H9 (cell line): ENCODE measurements at regions not wholly inside any gene's neighbourhood (a gene's known extent, or its start where the extent isn't known, plus 50 kb on each side); places are given as distances from the start of the nearest gene placed in this dataset.

ENCODE experiments used
- DNase-seq: peaks from one replicate; pipeline ENCODE4 v3.0.0-alpha.2; 2017
- H2AFZ ChIP-seq: one replicate; pipeline ENCODE4 v1.6.1; 2013; ENCODE audit warnings: mild to moderate bottlenecking, low read length, control low read depth, moderate library complexity
- H2AK5ac ChIP-seq: 2 replicates; pipeline ENCODE4 v1.6.1; 2013; ENCODE audit warnings: low read length, control low read depth, mixed read lengths; ENCODE audit not compliant: insufficient read length
- H2BK120ac ChIP-seq: one replicate; pipeline ENCODE4 v1.6.1; 2013; ENCODE audit warnings: low read depth, mild to moderate bottlenecking, low read length, control low read depth, inconsistent platforms; ENCODE audit not compliant: poor library complexity, severe bottlenecking
- H2BK12ac ChIP-seq: 2 replicates; pipeline ENCODE4 v1.6.1; 2013; ENCODE audit warnings: low read length, control low read depth, mixed read lengths, low read depth; ENCODE audit not compliant: insufficient read length
- H2BK15ac ChIP-seq: 2 replicates; pipeline ENCODE4 v1.6.1; 2013; ENCODE audit warnings: low read depth, low read length, control low read depth
- H2BK20ac ChIP-seq: one replicate; pipeline ENCODE4 v1.6.1; 2013; ENCODE audit warnings: low read depth, mild to moderate bottlenecking, low read length, control low read depth, inconsistent platforms; ENCODE audit not compliant: poor library complexity, severe bottlenecking
- H2BK5ac ChIP-seq: 2 replicates; pipeline ENCODE4 v1.6.1; 2013; ENCODE audit warnings: low read length, control low read depth, mixed read lengths; ENCODE audit not compliant: insufficient read length
- H3K14ac ChIP-seq: 2 replicates; pipeline ENCODE4 v1.6.1; 2013; ENCODE audit warnings: low read length, control low read depth; ENCODE audit not compliant: insufficient read depth
- H3K18ac ChIP-seq: 2 replicates; pipeline ENCODE4 v1.6.1; 2013; ENCODE audit warnings: low read depth, mild to moderate bottlenecking, mixed read lengths, low read length, control low read depth; ENCODE audit not compliant: insufficient read length
- H3K23ac ChIP-seq: 2 replicates; pipeline ENCODE4 v1.6.1; 2013; ENCODE audit warnings: low read length, control low read depth, mixed read lengths, low read depth; ENCODE audit not compliant: insufficient read length
- H3K23me2 ChIP-seq: 2 replicates; pipeline ENCODE4 v1.6.1; 2013; ENCODE audit warnings: low read depth, mild to moderate bottlenecking, mixed read lengths, low read length, control low read depth; ENCODE audit not compliant: insufficient read length, poor library complexity, severe bottlenecking
- H3K27ac ChIP-seq: 2 replicates; pipeline ENCODE4 v1.5.1; 2013; ENCODE audit warnings: low read length, control low read depth, mixed read lengths, low read depth; ENCODE audit not compliant: insufficient read length
- H3K27me3 ChIP-seq: 2 replicates; pipeline ENCODE4 v1.6.1; 2013; ENCODE audit warnings: low read length, control low read depth, inconsistent platforms; ENCODE audit not compliant: insufficient read depth
- H3K4ac ChIP-seq: 2 replicates; pipeline ENCODE4 v1.6.1; 2013; ENCODE audit warnings: low read depth, mild to moderate bottlenecking, control low read depth, inconsistent platforms, low read length, moderate library complexity
- H3K4me1 ChIP-seq: 2 replicates; pipeline ENCODE4 v1.6.1; 2013; ENCODE audit warnings: low read length, control low read depth, inconsistent platforms; ENCODE audit not compliant: insufficient read depth
- H3K4me2 ChIP-seq: 2 replicates; pipeline ENCODE4 v1.6.1; 2013; ENCODE audit warnings: low read length, control low read depth, mixed read lengths; ENCODE audit not compliant: insufficient read length, insufficient read depth
- H3K56ac ChIP-seq: 2 replicates; pipeline ENCODE4 v1.6.1; 2013; ENCODE audit warnings: low read depth, mild to moderate bottlenecking, mixed read lengths, low read length, control low read depth; ENCODE audit not compliant: insufficient read length
- H3K79me1 ChIP-seq: 2 replicates; pipeline ENCODE4 v1.6.1; 2013; ENCODE audit warnings: low read depth, mild to moderate bottlenecking, moderate library complexity, low read length, control low read depth, inconsistent platforms; ENCODE audit not compliant: insufficient read depth, poor library complexity, severe bottlenecking
- H3K79me2 ChIP-seq: 2 replicates; pipeline ENCODE4 v1.6.1; 2013; ENCODE audit warnings: low read length, control low read depth, inconsistent platforms; ENCODE audit not compliant: insufficient read depth
- H3K9ac ChIP-seq: 2 replicates; pipeline ENCODE4 v1.6.1; 2013; ENCODE audit warnings: low read length, control low read depth, mixed read lengths; ENCODE audit not compliant: insufficient read length; ENCODE audit errors: extremely low read depth
- H3K9me3 ChIP-seq: one replicate; pipeline ENCODE4 v1.6.1; 2013; ENCODE audit warnings: low read depth, low read length, inconsistent platforms; ENCODE audit not compliant: control insufficient read depth
- H3T11ph ChIP-seq: one replicate; pipeline ENCODE4 v1.6.1; 2013; ENCODE audit warnings: mild to moderate bottlenecking, low read length, control low read depth, inconsistent platforms
- H4K20me1 ChIP-seq: one replicate; pipeline ENCODE4 v1.6.1; 2013; ENCODE audit not compliant: control insufficient read depth, insufficient read length, insufficient read depth
- H4K5ac ChIP-seq: 2 replicates; pipeline ENCODE4 v1.6.1; 2013; ENCODE audit warnings: low read depth, mild to moderate bottlenecking, mixed read lengths, low read length, control low read depth; ENCODE audit not compliant: insufficient read length
- H4K8ac ChIP-seq: replicated peaks from 2 replicates; pipeline ENCODE4 v1.6.1; 2013; ENCODE audit warnings: low read length, control low read depth, mixed read lengths, low read depth; ENCODE audit not compliant: insufficient read length
- H4K91ac ChIP-seq: 2 replicates; pipeline ENCODE4 v1.6.1; 2013; ENCODE audit warnings: low read depth, mild to moderate bottlenecking, moderate library complexity, mixed read lengths, low read length, control low read depth; ENCODE audit not compliant: insufficient read length
- H3K27ac Mint-ChIP-seq, 3 experiments: 2 replicates in 2 of 3; 3 replicates in 1 of 3; pipeline ENCODE4 v1.8.0; 2020 to 2021; ENCODE audit warnings: mixed read lengths in 3 of 3, mild to moderate bottlenecking in 1 of 3, moderate library complexity in 1 of 3
- H3K27me3 Mint-ChIP-seq: 2 replicates; pipeline ENCODE4 v1.8.0; 2021; ENCODE audit warnings: low read depth, mild to moderate bottlenecking, moderate library complexity, mixed read lengths
- H3K36me3 Mint-ChIP-seq, 3 experiments: 2 replicates in 2 of 3; 3 replicates in 1 of 3; pipeline ENCODE4 v1.8.0; 2020 to 2021; ENCODE audit warnings: low read depth in 3 of 3, mixed read lengths in 3 of 3; ENCODE audit not compliant: insufficient read depth in 1 of 3
- H3K4me1 Mint-ChIP-seq, 2 experiments: 2 replicates each; pipeline ENCODE4 v1.8.0; 2020; ENCODE audit warnings: mixed read lengths in 2 of 2
- H3K4me3 Mint-ChIP-seq, 2 experiments: 2 replicates in 1 of 2; 3 replicates in 1 of 2; pipeline ENCODE4 v1.8.0; 2020 to 2021; ENCODE audit warnings: mild to moderate bottlenecking in 2 of 2, mixed read lengths in 2 of 2, moderate library complexity in 1 of 2
- H3K9me3 Mint-ChIP-seq, 2 experiments: 2 replicates in 1 of 2; 3 replicates in 1 of 2; pipeline ENCODE4 v1.8.0; 2020; ENCODE audit warnings: mild to moderate bottlenecking in 2 of 2, mixed read lengths in 2 of 2, moderate library complexity in 1 of 2
- WGBS: extraction: QIAGEN DNeasy Blood & Tissue Kit; methylation state at CpG from one replicate; pipeline ENCODE4 v1.1.7; 2013; ENCODE audit warnings: missing lambda C conversion rate, low lambda C conversion rate, mixed read lengths; ENCODE audit not compliant: insufficient read length; ENCODE audit errors: extremely low coverage; 5-methylcytosine and 5-hydroxymethylcytosine counted together
- TF ChIP-seq, protein P1 (sequence below): fragments of 200-600 bp; sonication (generic); conservative IDR thresholded peaks from 3 replicates; pipeline ENCODE4 v1.8.0; 2021; ENCODE audit warnings: antibody characterized with exemption, mild to moderate bottlenecking

DNA sequence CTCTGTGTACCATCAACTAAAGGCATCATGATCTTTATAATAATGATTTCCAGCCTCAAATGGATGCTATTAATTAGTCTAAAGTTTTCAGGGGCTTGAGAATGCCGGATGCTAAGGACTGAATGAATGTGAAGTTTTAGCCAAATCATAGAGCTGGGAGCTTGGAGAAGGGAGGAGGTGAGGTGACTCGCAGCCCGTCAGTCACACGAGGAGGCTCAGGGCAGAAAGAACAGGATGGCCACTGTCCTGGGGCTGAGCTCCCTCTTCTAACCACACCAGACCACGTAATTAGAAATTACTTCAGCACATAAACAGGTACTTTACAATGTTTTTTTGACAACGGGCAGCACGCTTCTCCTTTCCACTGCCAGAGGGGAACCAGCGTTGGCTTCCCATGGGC lies 222.6 kb downstream of the NPR3 start:
- Mint-ChIP-seq H3K4me3 (no peak overlapping the region), H3K9me3 (peaks cover 0 to 5% of the 10 kb centered on the region in 2 experiments; a peak in 2 of 5 replicates), H3K27ac (no peak overlapping the region), H3K4me1 (no peaks in the 10 kb centered on the region), H3K36me3 (no peaks in the 10 kb centered on the region), H3K27me3 (no peaks in the 10 kb centered on the region; the same call in 1 of the 2 replicates)
- Histone ChIP-seq H3K14ac (no peak overlapping the region), H3T11ph (no peak overlapping the region), H3K18ac (no peak overlapping the region), H2BK5ac (no peak overlapping the region), H3K27ac (no peak overlapping the region), H2BK15ac (no peak overlapping the region), H3K27me3 (no peaks in the 10 kb centered on the region), H3K4me1 (no peaks in the 10 kb centered on the region), H3K4ac (no peak overlapping the region), H2BK20ac (no peak overlapping the region), H4K20me1 (no peaks in the 10 kb centered on the region), H4K8ac (no peak overlapping the region), H3K23ac (no peak overlapping the region), H3K23me2 (no peaks in the 10 kb centered on the region), H3K79me1 (no peaks in the 10 kb centered on the region), H3K79me2 (no peaks in the 10 kb centered on the region), H3K56ac (no peak overlapping the region), H3K9me3 (no peaks in the 10 kb centered on the region), H4K91ac (no peak overlapping the region), H2BK120ac (no peak overlapping the region), H2AK5ac (no peak overlapping the region), H3K4me2 (no peak overlapping the region), H3K9ac (no peak overlapping the region), H2AFZ (peak overlapping the region; percentile 56), H2BK12ac (no peak overlapping the region), H4K5ac (no peak overlapping the region)
- TF ChIP-seq, protein P1, sequence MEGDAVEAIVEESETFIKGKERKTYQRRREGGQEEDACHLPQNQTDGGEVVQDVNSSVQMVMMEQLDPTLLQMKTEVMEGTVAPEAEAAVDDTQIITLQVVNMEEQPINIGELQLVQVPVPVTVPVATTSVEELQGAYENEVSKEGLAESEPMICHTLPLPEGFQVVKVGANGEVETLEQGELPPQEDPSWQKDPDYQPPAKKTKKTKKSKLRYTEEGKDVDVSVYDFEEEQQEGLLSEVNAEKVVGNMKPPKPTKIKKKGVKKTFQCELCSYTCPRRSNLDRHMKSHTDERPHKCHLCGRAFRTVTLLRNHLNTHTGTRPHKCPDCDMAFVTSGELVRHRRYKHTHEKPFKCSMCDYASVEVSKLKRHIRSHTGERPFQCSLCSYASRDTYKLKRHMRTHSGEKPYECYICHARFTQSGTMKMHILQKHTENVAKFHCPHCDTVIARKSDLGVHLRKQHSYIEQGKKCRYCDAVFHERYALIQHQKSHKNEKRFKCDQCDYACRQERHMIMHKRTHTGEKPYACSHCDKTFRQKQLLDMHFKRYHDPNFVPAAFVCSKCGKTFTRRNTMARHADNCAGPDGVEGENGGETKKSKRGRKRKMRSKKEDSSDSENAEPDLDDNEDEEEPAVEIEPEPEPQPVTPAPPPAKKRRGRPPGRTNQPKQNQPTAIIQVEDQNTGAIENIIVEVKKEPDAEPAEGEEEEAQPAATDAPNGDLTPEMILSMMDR: no peak
- no CpG with 5 or more reads among the region's 8 CpGs for whole genome bisulfite sequencing
- no peak for DNase-seq
